GM12872 (cell line): ENCODE measurements at regions not wholly inside any gene's neighbourhood (a gene's known extent, or its start where the extent isn't known, plus 50 kb on each side); places are given as distances from the start of the nearest gene placed in this dataset.

ENCODE experiments used
- TF ChIP-seq, protein P1 (sequence below): IDR thresholded peaks from 3 replicates; pipeline ENCODE4 v1.5.1; 2011; ENCODE audit warnings: low read depth, mild to moderate bottlenecking, low read length, moderate library complexity; ENCODE audit not compliant: insufficient read depth

DNA sequence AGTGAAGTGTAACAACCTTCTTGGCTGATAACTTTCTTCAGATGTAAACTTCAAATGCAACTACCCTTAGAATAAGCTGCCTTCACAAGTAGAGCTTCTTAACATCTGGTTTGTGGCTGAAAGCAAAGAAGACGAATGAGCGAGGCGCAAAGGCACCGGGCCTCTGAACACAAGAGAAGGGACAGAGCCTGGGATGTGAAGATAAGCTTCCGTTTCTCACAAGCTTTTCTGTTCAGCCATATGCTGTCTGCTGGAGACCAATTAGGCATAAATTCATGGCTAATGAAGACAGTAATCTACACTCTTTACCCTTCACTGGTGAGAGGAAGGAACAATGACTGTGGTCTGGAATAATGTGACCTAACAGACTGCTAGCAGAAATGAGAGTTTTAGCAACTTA, 195.2 kb downstream of the ATXN7L3B start:
- TF ChIP-seq, protein P1, sequence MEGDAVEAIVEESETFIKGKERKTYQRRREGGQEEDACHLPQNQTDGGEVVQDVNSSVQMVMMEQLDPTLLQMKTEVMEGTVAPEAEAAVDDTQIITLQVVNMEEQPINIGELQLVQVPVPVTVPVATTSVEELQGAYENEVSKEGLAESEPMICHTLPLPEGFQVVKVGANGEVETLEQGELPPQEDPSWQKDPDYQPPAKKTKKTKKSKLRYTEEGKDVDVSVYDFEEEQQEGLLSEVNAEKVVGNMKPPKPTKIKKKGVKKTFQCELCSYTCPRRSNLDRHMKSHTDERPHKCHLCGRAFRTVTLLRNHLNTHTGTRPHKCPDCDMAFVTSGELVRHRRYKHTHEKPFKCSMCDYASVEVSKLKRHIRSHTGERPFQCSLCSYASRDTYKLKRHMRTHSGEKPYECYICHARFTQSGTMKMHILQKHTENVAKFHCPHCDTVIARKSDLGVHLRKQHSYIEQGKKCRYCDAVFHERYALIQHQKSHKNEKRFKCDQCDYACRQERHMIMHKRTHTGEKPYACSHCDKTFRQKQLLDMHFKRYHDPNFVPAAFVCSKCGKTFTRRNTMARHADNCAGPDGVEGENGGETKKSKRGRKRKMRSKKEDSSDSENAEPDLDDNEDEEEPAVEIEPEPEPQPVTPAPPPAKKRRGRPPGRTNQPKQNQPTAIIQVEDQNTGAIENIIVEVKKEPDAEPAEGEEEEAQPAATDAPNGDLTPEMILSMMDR: no peak

DNA sequence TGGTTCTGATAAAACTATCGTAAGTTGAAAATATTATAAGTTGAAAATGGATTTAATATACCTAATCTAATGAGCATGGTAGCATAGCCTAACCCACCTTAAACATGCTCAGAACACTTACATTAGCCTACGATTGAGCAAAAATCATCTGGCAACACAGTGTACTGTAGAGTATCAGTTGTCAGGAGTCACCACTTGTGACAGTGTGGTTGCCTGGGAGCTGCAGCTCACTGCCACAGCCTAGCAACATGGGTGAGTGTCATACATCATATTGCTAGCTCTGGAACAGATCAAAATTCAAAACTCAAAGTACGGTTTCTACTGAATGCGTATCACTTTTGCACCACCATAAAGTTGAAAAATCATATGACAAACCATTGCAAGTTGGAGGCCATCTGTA, 203.5 kb downstream of the ATXN7L3B start:
- TF ChIP-seq, protein P1: no peak

DNA sequence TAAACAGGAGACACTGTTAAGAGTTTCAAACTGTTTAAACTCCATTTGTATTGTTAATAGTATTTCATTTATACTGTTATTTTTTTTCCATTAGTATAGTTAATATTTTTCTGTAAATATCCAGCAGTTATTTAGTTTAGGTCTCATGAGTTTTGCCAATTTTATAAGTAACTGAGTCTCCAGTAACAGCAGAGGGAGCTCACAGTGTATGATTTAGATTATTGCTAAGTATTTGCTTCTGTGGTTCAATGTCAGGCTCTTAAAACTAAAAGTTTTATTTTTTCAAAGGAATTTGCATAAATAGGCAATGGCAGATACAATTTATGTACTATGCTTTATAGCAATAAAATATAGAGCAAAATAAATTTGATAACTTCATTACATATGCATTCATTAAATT, 209.7 kb downstream of the ATXN7L3B start:
- TF ChIP-seq, protein P1: no peak

DNA sequence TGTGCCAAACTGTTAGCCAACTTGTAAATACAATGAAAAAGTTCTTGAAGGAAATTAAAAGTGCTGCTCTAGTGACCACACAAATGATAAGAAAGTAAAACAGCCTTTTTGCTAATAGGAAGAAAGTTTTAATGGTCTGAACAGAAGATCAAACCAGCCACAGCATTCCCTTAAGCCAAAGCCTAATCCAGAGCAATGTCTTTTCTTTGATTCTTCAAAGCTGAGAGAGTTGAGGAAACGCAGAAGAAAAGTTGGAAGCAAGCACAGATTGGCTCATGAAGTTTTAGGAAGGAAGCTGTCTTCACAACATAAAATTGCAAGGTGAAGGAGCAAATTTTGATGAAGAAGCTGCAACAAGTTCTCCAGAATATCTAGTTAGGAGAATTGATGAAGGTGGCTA, 213.8 kb downstream of the ATXN7L3B start:
- TF ChIP-seq, protein P1: no peak

DNA sequence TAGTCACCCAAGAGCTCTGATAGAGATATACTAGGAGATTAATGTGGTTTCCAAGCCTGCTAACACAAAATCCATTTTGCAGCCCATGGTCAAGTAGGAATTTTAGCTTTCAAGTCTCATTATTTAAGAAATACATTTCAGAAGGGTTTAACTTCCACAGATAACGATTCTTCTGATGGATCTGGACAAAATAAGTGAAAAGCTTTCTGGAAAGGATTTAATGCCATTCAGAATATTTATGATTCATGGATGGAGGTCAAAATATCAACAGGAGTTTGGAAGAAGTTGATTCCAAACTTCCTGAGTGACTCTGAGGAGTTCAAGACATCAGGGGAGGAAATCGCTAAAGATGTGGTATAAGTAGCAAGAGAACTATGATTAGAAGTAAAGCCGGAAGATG, 214.6 kb downstream of the ATXN7L3B start:
- TF ChIP-seq, protein P1: no peak

DNA sequence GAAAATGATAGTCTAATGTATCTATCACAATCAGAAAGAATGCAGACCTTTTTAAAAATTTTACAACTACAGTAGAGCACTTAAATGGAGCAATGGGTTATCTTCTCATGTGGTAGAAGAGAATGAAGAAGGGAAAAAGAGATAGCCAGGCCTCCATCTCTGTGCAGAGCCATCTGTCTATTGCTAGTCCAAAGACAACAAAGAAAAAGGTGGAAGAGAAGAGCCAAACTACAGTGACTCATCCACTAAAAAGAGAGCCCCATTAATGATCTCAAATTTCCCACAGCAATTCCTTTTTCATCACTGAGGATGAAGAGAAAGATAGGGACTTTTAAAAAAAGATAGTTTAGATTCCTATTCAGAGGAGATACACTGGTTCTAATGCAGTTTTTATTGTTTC, 232.9 kb downstream of the ATXN7L3B start:
- TF ChIP-seq, protein P1: no peak

DNA sequence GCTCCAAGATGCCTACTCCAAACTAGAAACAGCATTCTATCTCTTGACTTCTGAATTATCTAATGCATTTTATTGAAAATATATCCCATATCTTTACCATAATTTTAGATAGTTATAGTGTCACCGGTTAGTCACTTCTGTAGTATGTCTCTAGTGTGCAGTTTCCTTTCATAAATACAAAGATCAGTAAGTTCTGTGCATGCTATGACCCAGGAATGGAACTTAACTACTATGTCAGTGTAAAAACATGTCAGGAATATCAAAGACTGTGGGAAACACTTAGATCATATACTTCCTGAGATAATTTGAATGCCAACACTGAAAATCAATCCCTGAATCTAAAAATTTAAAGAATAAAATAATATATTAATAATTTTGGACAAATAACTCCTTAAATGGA, 237.6 kb downstream of the ATXN7L3B start:
- TF ChIP-seq, protein P1: no peak

DNA sequence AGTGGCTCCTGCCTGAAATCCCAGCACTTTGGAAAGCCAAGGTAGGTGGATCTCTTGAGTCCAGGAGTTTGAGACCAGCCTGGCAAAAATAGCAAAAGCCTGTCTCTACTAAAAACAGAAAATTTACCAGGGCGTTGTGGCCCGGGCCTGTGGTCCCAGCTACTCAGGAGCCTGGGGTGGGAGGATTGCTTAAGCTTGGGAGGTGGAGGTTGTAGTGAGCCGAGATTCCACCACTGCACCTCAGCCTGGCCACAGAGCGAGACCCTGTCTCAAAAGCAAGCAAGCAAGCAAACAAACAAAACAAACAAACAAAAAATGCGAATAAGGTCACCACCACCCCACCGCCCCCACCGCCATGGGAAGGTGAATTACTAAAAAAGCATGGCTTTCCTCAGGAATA, 238.7 kb downstream of the ATXN7L3B start:
- TF ChIP-seq, protein P1: no peak
